ENCODE measurements at regions not wholly inside any gene's neighbourhood (a gene's known extent, or its start where the extent isn't known, plus 50 kb on each side); places are given as distances from the start of the nearest gene placed in this dataset.

DNA sequence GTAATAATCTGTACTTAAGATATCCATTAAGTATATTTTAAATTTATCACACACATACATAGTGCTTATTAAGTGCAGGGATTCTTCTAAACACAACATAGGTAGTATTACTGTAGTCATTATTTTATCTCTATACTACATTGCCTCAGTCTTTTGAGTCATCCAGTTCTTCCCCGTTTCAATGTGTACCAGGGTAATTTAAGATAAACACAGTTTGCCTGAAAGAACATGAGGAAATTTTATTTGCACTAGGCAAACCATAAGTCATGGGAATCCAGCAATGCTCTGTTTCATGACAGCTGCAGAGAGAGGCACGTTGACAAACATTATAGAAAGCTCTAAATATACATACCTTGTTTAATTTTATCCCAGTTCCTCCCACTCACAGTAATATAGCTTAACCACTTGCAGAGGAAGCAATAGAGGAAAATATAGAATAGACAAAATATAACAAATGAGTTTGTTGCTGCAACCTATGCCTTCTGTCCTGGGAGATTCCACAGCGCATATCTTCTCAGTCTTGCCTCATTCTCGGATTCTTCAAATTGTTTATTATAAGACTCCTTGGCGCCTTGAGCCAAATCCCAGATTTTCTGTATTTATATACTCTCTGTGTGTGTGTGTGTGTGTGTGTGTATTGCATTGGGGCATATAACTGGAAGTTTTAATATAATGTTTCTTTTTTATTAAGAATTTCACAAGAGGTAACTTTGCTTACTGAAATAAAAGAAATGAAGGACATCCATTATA lies 258.6 kb downstream of the FAM133A start:
- TF ChIP-seq EP300 (IDR thresholded peaks at IDR 0.05; ENCODE audit: borderline replicate concordance) (no peak), TAF1 (IDR thresholded peaks at IDR 0.05; ENCODE audit: low read depth) (no peak), TCF12 (IDR thresholded peaks at IDR 0.05; ENCODE audit: low read depth) (no peak), CREB1 (IDR thresholded peaks at IDR 0.05; ENCODE audit: low read depth) (no peak), RAD21 (IDR thresholded peaks at IDR 0.05; ENCODE audit: low read depth) (no peak), FOXM1 (IDR thresholded peaks at IDR 0.05; ENCODE audit: borderline replicate concordance, low read depth) (no peak), YY1 (IDR thresholded peaks at IDR 0.05; ENCODE audit: low read depth) (no peak), CEBPB (IDR thresholded peaks at IDR 0.05) (no peak), NFIC (IDR thresholded peaks at IDR 0.05) (no peak), ZBTB7A (IDR thresholded peaks at IDR 0.05; ENCODE audit: low read depth) (no peak)
- TF ChIP-seq, protein P1, sequence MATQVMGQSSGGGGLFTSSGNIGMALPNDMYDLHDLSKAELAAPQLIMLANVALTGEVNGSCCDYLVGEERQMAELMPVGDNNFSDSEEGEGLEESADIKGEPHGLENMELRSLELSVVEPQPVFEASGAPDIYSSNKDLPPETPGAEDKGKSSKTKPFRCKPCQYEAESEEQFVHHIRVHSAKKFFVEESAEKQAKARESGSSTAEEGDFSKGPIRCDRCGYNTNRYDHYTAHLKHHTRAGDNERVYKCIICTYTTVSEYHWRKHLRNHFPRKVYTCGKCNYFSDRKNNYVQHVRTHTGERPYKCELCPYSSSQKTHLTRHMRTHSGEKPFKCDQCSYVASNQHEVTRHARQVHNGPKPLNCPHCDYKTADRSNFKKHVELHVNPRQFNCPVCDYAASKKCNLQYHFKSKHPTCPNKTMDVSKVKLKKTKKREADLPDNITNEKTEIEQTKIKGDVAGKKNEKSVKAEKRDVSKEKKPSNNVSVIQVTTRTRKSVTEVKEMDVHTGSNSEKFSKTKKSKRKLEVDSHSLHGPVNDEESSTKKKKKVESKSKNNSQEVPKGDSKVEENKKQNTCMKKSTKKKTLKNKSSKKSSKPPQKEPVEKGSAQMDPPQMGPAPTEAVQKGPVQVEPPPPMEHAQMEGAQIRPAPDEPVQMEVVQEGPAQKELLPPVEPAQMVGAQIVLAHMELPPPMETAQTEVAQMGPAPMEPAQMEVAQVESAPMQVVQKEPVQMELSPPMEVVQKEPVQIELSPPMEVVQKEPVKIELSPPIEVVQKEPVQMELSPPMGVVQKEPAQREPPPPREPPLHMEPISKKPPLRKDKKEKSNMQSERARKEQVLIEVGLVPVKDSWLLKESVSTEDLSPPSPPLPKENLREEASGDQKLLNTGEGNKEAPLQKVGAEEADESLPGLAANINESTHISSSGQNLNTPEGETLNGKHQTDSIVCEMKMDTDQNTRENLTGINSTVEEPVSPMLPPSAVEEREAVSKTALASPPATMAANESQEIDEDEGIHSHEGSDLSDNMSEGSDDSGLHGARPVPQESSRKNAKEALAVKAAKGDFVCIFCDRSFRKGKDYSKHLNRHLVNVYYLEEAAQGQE (IDR thresholded peaks at IDR 0.05; ENCODE audit: low read depth), result no peak
- TF ChIP-seq, protein P2, sequence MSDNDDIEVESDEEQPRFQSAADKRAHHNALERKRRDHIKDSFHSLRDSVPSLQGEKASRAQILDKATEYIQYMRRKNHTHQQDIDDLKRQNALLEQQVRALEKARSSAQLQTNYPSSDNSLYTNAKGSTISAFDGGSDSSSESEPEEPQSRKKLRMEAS (IDR thresholded peaks at IDR 0.05), result no peak
- TF ChIP-seq, protein P3, sequence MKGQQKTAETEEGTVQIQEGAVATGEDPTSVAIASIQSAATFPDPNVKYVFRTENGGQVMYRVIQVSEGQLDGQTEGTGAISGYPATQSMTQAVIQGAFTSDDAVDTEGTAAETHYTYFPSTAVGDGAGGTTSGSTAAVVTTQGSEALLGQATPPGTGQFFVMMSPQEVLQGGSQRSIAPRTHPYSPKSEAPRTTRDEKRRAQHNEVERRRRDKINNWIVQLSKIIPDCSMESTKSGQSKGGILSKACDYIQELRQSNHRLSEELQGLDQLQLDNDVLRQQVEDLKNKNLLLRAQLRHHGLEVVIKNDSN (IDR thresholded peaks at IDR 0.05), result no peak
